Stomach (tissue), 8 donors: ENCODE measurements at regions not wholly inside any gene's neighbourhood (a gene's known extent, or its start where the extent isn't known, plus 50 kb on each side); places are given as distances from the start of the nearest gene placed in this dataset.

Experiments
- DNase-seq, 2 donors: peaks; one replicate each; pipeline versions ENCODE4 v3.0.0 to v3.0.0-alpha.2; 2013 to 2019
- H3K27ac ChIP-seq, 5 donors: fragments of 200-600 bp in 4 of 5; sonication (generic) in 4 of 5; one replicate each; pipeline ENCODE4 v1.5.1; 2013 to 2019; ENCODE audit warnings: mild to moderate bottlenecking in 1 of 5, moderate library complexity in 1 of 5
- H3K27me3 ChIP-seq, 3 donors: fragments of 200-600 bp; sonication (generic); one replicate each; pipeline ENCODE4 v1.5.1; 2017 to 2019; ENCODE audit warnings: mixed run types in 1 of 3
- H3K36me3 ChIP-seq, 4 donors: fragments of 200-600 bp; sonication (generic); 1 replicate in 3 of 4; 2 replicates in 1 of 4; pipeline ENCODE4 v1.5.1; 2016 to 2019
- H3K4me1 ChIP-seq, 4 donors: fragments of 200-600 bp; sonication (generic); one replicate each; pipeline ENCODE4 v1.5.1; 2016 to 2019
- H3K4me3 ChIP-seq, 4 donors: fragments of 200-600 bp; sonication (generic) in 3 of 4; one replicate each; pipeline ENCODE4 v1.5.1; 2016 to 2019; ENCODE audit warnings: mild to moderate bottlenecking in 1 of 4
- H3K9me3 ChIP-seq, 4 donors: fragments of 200-600 bp; sonication (generic); one replicate each; pipeline ENCODE4 v1.5.1; 2016 to 2019
- EP300 ChIP-seq: sonication (generic); formaldehyde crosslinking; IDR thresholded peaks from one replicate; pipeline ENCODE4 v1.6.1; 2017; ENCODE audit warnings: antibody characterized with exemption
- POLR2A ChIP-seq, 4 donors: fragments of 450-650 bp; IDR thresholded peaks; one replicate each; pipeline ENCODE4 v1.6.1; 2016; ENCODE audit warnings: antibody characterized with exemption in 4 of 4, control low read depth in 2 of 4, mild to moderate bottlenecking in 1 of 4, moderate library complexity in 1 of 4
- POLR2AphosphoS5 ChIP-seq, 3 donors: sonication (generic); formaldehyde crosslinking; IDR thresholded peaks; one replicate each; pipeline ENCODE4 v1.6.1; 2016; ENCODE audit warnings: antibody characterized with exemption in 3 of 3
- WGBS, 5 donors: extraction: QIAGEN DNeasy Blood & Tissue Kit in 3 of 5; methylation state at CpG; one replicate each; pipeline versions ENCODE4 v1.1.5 to v1.1.7; 2013 to 2018; 5-methylcytosine and 5-hydroxymethylcytosine counted together
- intact Hi-C: fragments of 100-400 bp; cut with DNase I; formaldehyde crosslinking; loops from one replicate; pipeline ENCODE4 v1.15.1; 2023; ENCODE audit warnings: low total_unique reads
- TF ChIP-seq, protein P1 (sequence below), 7 experiments: fragments of 450-650 bp in 4 of 7; fragments of 200-600 bp in 3 of 7; sonication (generic) in 3 of 7; IDR thresholded peaks; one replicate each; pipeline ENCODE4 v1.5.1; 2016 to 2019; ENCODE audit warnings: antibody characterized with exemption in 7 of 7, control low read depth in 2 of 7, mild to moderate bottlenecking in 1 of 7
- donor health status: healthy with polysubstance abuse.
- donor health status: Bipolar disorder and iron deficiency.
- donor health status: healthy.

DNA sequence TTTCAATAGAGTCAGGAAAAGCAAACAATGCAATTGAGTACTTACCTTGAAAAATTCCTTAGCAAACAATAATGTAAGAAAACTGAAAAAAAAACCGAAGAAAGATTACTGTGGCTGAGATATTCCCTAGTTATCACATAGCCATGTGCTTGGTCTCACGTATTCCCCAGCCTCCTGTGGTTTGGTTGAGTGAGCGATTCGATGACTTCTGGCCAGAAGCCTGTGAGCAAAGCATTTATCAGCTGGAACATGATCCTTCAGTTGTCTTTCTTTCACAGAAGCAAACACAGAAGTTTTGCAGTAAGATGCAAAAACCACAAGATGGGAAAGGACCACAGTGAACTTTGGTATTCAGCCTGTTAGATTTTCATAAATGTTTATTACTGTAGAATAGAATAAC is 1754.3 kb upstream of the AGA start:
- TF ChIP-seq POLR2AphosphoS5 (IDR thresholded peaks at IDR 0.05) (no peak), EP300 (no peak), POLR2A (IDR thresholded peaks at IDR 0.05) (no peak)
- TF ChIP-seq, protein P1, sequence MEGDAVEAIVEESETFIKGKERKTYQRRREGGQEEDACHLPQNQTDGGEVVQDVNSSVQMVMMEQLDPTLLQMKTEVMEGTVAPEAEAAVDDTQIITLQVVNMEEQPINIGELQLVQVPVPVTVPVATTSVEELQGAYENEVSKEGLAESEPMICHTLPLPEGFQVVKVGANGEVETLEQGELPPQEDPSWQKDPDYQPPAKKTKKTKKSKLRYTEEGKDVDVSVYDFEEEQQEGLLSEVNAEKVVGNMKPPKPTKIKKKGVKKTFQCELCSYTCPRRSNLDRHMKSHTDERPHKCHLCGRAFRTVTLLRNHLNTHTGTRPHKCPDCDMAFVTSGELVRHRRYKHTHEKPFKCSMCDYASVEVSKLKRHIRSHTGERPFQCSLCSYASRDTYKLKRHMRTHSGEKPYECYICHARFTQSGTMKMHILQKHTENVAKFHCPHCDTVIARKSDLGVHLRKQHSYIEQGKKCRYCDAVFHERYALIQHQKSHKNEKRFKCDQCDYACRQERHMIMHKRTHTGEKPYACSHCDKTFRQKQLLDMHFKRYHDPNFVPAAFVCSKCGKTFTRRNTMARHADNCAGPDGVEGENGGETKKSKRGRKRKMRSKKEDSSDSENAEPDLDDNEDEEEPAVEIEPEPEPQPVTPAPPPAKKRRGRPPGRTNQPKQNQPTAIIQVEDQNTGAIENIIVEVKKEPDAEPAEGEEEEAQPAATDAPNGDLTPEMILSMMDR (IDR thresholded peaks at IDR 0.05): no peak
- WGBS, 5 donors: 31 to 53% (median 52%) methylated on average over 4 of the region's 4 CpGs

DNA sequence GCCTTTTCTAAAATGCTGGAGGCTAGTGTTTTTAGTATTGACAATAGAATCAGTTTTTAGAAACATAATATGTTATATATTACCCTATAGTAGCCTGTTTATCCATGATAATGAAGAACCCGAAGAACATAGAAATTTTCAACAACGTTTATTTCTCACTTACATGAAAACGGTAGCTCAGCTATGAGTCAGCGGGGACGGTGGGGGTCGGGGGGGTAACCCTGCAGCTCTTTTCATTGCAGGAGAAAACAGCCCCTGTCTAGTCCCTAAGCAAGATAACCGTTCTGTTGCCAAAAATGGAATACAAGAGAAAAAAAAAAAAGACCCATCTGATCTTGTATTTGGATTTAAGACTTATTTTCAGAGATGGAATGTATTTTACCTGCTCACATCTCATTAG is 1758.4 kb upstream of the AGA start:
- 71 to 81% (median 78%) methylated on average over 7 of the region's 7 CpGs for WGBS, 5 donors
- intact Hi-C loops: no loop called here

More for the DNA sequence above, 1754.3 kb upstream of the AGA start:
- no peaks in the 10 kb centered on the region for H3K36me3 ChIP-seq
- DNase-seq: peak in 1 of 2 donors; percentile 2
- no peak overlapping the region for H3K4me3 ChIP-seq
- H3K9me3 ChIP-seq: no peaks in the 10 kb centered on the region
- intact Hi-C loops: no loop called here
- H3K27ac ChIP-seq: no peak overlapping the region
- H3K4me1 ChIP-seq: no peaks in the 10 kb centered on the region
- no peaks in the 10 kb centered on the region for H3K27me3 ChIP-seq

DNA sequence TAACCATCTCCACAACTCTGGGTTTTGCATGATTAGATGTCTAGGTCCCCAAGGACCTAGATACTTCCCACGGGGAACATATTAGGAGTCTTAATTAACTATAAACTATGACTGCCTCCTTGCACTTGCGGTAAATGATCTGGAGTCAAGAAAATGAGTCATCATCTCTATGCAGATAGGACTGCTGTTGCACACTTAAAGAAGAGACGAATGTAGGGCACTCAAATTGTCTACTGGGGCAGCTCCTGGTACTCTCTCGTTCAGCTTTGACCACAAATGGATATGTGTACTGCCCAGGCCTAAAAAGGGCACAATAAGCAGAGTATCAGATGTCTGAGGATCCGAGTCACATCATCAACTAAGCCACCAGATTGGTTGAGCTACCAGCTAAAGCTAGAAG is 1783.4 kb upstream of the AGA start:
- Histone ChIP-seq H3K27ac (no peak overlapping the region), H3K4me1 (no peaks in the 10 kb centered on the region), H3K36me3 (no peaks in the 10 kb centered on the region), H3K9me3 (peaks cover 0 to 6% (median 2%) of the 10 kb centered on the region in 4 donors), H3K27me3 (no peaks in the 10 kb centered on the region), H3K4me3 (no peak overlapping the region)
- intact Hi-C loops: no loop called here
- TF ChIP-seq EP300: no peak
- no peak for DNase-seq
- 57 to 70% (median 61%) methylated on average over 5 of the region's 5 CpGs for WGBS, 5 donors

More for the DNA sequence above, 1758.4 kb upstream of the AGA start:
- Histone ChIP-seq H3K4me1 (no peaks in the 10 kb centered on the region), H3K4me3 (no peak overlapping the region), H3K27ac (no peak overlapping the region), H3K36me3 (no peaks in the 10 kb centered on the region), H3K27me3 (no peaks in the 10 kb centered on the region), H3K9me3 (no peaks in the 10 kb centered on the region)
- TF ChIP-seq, protein P1 (IDR thresholded peaks at IDR 0.05): no peak
- TF ChIP-seq POLR2AphosphoS5 (IDR thresholded peaks at IDR 0.05) (no peak), EP300 (no peak), POLR2A (IDR thresholded peaks at IDR 0.05) (no peak)
- DNase-seq: no peak

DNA sequence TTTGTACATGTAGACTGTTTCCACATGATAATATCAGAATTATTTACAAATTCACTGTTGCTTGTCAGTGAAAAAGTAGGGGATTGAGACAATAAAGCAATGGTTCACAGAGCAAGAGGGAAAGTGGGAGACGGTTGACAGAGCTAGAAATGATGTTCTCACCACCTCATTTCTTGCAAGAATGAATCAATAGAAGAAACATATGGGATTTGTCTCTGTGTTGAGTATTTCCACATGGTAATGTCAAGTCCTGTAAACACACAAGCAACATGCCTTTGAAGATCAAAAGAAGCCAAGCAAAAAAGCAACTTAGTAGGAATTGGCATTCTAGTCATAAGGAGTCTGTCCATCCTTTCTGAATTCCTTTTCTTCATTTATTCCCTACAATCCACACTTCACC is 1806.6 kb upstream of the AGA start:
- no peak overlapping the region for H3K27ac ChIP-seq
- H3K4me3 ChIP-seq: no peak overlapping the region
- DNase-seq: no peak
- 36 to 56% (median 44%) methylated on average over 1 of the region's 1 CpG for WGBS, 5 donors
- TF ChIP-seq EP300: no peak
- TF ChIP-seq POLR2AphosphoS5 (IDR thresholded peaks at IDR 0.05): no peak
- TF ChIP-seq, protein P1 (IDR thresholded peaks at IDR 0.05): no peak
- TF ChIP-seq POLR2A (IDR thresholded peaks at IDR 0.05): no peak
- H3K27me3 ChIP-seq: no peaks in the 10 kb centered on the region
- intact Hi-C loops: no loop called here
- no peaks in the 10 kb centered on the region for H3K4me1 ChIP-seq
- no peaks in the 10 kb centered on the region for H3K36me3 ChIP-seq
- H3K9me3 ChIP-seq: no peaks in the 10 kb centered on the region

DNA sequence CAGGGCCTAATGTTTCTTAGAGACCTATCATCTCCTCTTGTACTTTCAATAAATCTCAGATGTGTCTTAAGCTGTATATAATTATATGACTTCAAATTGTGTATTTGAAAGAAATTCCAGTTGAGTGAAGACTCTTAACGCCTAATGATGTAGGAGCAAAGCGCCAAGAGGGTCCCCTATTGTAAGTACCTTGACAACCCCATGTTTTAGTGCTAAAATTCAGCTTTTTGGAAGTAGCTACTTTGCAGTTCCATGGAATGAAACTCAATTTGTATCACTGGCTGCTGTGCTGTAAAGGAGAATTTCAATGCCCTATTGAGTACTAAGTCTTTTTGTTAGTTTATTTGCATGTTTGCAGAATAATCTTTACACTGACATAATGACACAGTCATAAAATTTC is 1826.6 kb upstream of the AGA start:
- TF ChIP-seq POLR2AphosphoS5 (IDR thresholded peaks at IDR 0.05): no peak
- no peak for TF ChIP-seq POLR2A (IDR thresholded peaks at IDR 0.05)
- TF ChIP-seq EP300: no peak
- TF ChIP-seq, protein P1 (IDR thresholded peaks at IDR 0.05): no peak

More for the DNA sequence above, 1826.6 kb upstream of the AGA start:
- intact Hi-C loops: no loop called here
- Histone ChIP-seq H3K27me3 (no peaks in the 10 kb centered on the region), H3K27ac (no peak overlapping the region), H3K9me3 (peaks cover 0 to 11% (median 3%) of the 10 kb centered on the region in 4 donors), H3K4me3 (no peak overlapping the region), H3K36me3 (no peaks in the 10 kb centered on the region), H3K4me1 (no peaks in the 10 kb centered on the region)
- DNase-seq: no peak
- WGBS, 5 donors: 72 to 94% (median 81%) methylated on average over 2 of the region's 2 CpGs
